Parathyroid adenoma (tissue), 2 donors: ENCODE measurements at regions not wholly inside any gene's neighbourhood (a gene's known extent, or its start where the extent isn't known, plus 50 kb on each side); places are given as distances from the start of the nearest gene placed in this dataset.

Experiments
- H2AFZ ChIP-seq: fragments of 300-600 bp; sonication (generic); one replicate; pipeline ENCODE4 v1.7.0; 2017; ENCODE audit warnings: antibody characterized with exemption, mild to moderate bottlenecking
- H3K27ac ChIP-seq: fragments of 300-600 bp; sonication (generic); one replicate; pipeline ENCODE4 v1.7.0; 2017
- H3K27me3 ChIP-seq: fragments of 300-600 bp; sonication (generic); one replicate; pipeline ENCODE4 v1.7.0; 2017; ENCODE audit warnings: low read length; ENCODE audit not compliant: control insufficient read depth, insufficient read depth
- H3K36me3 ChIP-seq: fragments of 300-600 bp; sonication (generic); one replicate; pipeline ENCODE4 v1.7.0; 2017; ENCODE audit warnings: low read length; ENCODE audit not compliant: control insufficient read depth, insufficient read depth
- H3K4me1 ChIP-seq: fragments of 300-600 bp; sonication (generic); one replicate; pipeline ENCODE4 v1.7.0; 2017; ENCODE audit warnings: control low read depth
- H3K4me2 ChIP-seq: fragments of 300-600 bp; sonication (generic); one replicate; pipeline ENCODE4 v1.7.0; 2017; ENCODE audit warnings: low read length
- H3K4me3 ChIP-seq: fragments of 300-600 bp; sonication (generic); one replicate; pipeline ENCODE4 v1.7.0; 2017; ENCODE audit warnings: low read depth, low read length
- H3K79me2 ChIP-seq: fragments of 300-600 bp; sonication (generic); one replicate; pipeline ENCODE4 v1.7.0; 2017; ENCODE audit warnings: control low read depth
- H3K9ac ChIP-seq: fragments of 300-600 bp; sonication (generic); one replicate; pipeline ENCODE4 v1.7.0; 2017; ENCODE audit warnings: mild to moderate bottlenecking
- H3K9me3 ChIP-seq: fragments of 300-600 bp; sonication (generic); one replicate; pipeline ENCODE4 v1.7.0; 2017; ENCODE audit warnings: low read length; ENCODE audit not compliant: control insufficient read depth
- TF ChIP-seq, protein P1 (sequence below): fragments of 300-600 bp; sonication (generic); IDR thresholded peaks from one replicate; pipeline ENCODE4 v1.7.0; 2017; ENCODE audit warnings: antibody characterized with exemption, mild to moderate bottlenecking
- donor health status: primary hyperparathyroidism.

DNA sequence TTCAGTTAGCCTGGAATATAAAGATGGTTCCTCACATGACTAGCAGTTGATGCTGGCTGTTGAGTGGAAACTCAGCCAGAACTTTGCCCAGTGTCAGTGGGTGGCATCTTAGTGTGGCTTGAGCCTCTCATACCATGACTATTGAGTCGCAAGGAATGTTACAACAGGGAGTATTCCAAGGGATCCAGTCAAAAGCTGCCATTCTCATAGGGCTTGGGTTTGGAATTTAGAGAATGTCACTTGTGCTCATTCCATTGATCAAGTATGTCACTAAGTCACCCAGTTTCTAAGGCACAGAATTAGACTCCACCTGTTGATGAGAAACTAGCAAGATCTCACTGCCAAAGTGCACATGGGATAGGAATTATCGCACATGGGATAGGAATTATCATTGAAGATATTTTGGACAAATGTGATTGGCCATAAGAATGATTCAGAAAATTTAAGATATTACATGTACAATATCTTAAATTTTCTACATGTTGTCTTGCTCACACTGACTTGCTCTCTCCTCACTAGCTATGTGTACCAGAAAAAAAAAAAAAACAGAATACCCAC lies 1290.7 kb upstream of the ADGRL2 start:
- Histone ChIP-seq H3K4me3 (no peak overlapping the region), H3K9me3 (no peaks in the 10 kb centered on the region), H3K4me2 (no peak overlapping the region), H3K79me2 (no peaks in the 10 kb centered on the region), H3K36me3 (no peaks in the 10 kb centered on the region), H3K27me3 (no peaks in the 10 kb centered on the region), H3K9ac (no peak overlapping the region), H2AFZ (no peak overlapping the region), H3K27ac (no peak overlapping the region), H3K4me1 (no peaks in the 10 kb centered on the region)
- TF ChIP-seq, protein P1, sequence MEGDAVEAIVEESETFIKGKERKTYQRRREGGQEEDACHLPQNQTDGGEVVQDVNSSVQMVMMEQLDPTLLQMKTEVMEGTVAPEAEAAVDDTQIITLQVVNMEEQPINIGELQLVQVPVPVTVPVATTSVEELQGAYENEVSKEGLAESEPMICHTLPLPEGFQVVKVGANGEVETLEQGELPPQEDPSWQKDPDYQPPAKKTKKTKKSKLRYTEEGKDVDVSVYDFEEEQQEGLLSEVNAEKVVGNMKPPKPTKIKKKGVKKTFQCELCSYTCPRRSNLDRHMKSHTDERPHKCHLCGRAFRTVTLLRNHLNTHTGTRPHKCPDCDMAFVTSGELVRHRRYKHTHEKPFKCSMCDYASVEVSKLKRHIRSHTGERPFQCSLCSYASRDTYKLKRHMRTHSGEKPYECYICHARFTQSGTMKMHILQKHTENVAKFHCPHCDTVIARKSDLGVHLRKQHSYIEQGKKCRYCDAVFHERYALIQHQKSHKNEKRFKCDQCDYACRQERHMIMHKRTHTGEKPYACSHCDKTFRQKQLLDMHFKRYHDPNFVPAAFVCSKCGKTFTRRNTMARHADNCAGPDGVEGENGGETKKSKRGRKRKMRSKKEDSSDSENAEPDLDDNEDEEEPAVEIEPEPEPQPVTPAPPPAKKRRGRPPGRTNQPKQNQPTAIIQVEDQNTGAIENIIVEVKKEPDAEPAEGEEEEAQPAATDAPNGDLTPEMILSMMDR, result no peak

DNA sequence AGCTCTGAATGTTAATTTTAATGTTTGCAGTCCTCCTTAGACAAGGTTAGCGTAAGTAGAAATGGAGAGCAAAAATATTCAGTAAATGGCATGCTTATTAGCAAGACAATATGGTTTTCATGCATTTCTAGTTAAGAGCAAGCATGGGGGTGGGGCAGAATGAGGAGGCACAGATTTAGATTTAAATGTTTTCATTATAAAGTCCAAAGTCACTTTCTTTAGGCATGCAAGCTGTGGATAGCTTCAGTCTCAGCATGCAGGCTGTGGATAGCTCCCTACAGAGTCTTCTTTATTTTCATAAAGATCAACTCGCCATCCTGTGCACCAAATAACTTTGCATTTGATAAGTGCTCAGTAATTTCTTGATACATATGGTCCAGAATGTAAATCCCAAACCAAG lies 1294.5 kb upstream of the ADGRL2 start:
- no peaks in the 10 kb centered on the region for H3K9me3 ChIP-seq
- no peak overlapping the region for H2AFZ ChIP-seq
- no peak overlapping the region for H3K9ac ChIP-seq
- H3K36me3 ChIP-seq, result no peaks in the 10 kb centered on the region
- no peaks in the 10 kb centered on the region for H3K27me3 ChIP-seq
- H3K4me2 ChIP-seq, result no peak overlapping the region
- no peak overlapping the region for H3K4me3 ChIP-seq
- no peak overlapping the region for H3K27ac ChIP-seq
- no peaks in the 10 kb centered on the region for H3K4me1 ChIP-seq
- no peaks in the 10 kb centered on the region for H3K79me2 ChIP-seq
- TF ChIP-seq, protein P1, result no peak

DNA sequence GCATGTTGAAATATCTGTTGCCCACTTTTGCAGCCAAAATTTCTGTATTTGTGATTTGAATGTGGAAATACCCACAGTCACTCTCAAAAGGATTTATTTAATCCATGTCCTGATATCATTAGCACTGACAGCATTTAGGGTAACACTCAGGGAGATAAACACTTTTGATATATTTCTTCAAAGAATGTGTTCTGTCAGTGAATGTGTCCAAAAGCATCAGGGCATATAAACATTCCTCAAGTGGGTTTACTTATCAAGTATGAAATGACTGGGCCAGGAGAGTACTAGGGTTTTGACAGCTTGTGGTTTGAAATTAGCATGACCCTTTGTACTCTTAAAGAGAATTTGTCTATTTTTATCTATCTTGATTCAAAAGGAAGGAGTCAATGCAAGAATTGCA lies 1302.1 kb upstream of the ADGRL2 start:
- Histone ChIP-seq H3K4me1 (no peaks in the 10 kb centered on the region), H3K9ac (no peak overlapping the region), H3K4me2 (no peak overlapping the region), H3K36me3 (no peaks in the 10 kb centered on the region), H3K4me3 (no peak overlapping the region), H3K27ac (no peak overlapping the region), H3K79me2 (no peaks in the 10 kb centered on the region), H3K9me3 (no peaks in the 10 kb centered on the region), H3K27me3 (no peaks in the 10 kb centered on the region), H2AFZ (no peak overlapping the region)
- TF ChIP-seq, protein P1, result no peak

DNA sequence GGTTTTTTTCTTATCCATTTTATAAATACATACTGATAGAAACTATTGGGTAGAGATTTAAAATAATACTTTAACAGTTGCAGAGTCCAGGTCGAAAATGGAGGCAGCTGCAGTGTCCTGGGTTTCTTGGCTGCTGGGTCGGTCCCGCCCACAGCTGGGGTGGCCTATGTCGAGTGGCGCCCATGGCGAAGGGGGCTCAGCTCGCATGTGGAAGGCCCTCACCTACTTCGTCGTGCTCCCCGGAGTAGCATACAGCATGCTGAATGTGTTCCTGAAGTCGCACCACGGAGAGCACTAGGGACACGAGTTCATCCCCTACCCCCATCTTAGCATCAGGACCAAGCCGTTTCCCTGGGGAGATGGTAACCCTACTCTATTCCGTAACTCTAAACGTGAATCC lies 1304.9 kb upstream of the ADGRL2 start:
- no peak overlapping the region for H3K9ac ChIP-seq
- TF ChIP-seq, protein P1, result no peak
- H3K79me2 ChIP-seq, result no peaks in the 10 kb centered on the region
- no peaks in the 10 kb centered on the region for H3K27me3 ChIP-seq
- H3K9me3 ChIP-seq, result no peaks in the 10 kb centered on the region
- no peaks in the 10 kb centered on the region for H3K4me1 ChIP-seq
- no peak overlapping the region for H3K27ac ChIP-seq
- H3K4me3 ChIP-seq, result no peak overlapping the region
- no peaks in the 10 kb centered on the region for H3K36me3 ChIP-seq
- no peak overlapping the region for H3K4me2 ChIP-seq
- H2AFZ ChIP-seq, result no peak overlapping the region

DNA sequence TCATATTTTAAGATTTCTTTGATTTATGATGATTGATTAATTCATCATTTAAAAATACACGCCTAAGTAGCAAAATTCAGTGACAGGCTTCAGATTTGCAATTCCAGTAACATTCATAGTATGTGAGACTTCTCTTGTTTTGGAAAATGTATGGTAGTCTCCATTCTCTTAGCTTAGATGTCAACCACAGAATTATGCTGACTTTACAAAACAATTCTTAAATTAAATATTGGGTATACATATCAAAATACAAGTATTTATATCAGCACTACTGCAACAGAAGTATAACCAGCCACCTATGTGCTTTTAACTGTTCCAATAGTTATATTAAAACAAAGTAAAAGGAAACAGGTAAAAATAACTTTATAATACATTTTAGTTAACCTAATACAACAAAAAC lies 1328.6 kb upstream of the ADGRL2 start:
- H3K36me3 ChIP-seq, result no peaks in the 10 kb centered on the region
- no peaks in the 10 kb centered on the region for H3K79me2 ChIP-seq
- TF ChIP-seq, protein P1, result no peak
- H3K4me1 ChIP-seq, result no peaks in the 10 kb centered on the region
- no peak overlapping the region for H2AFZ ChIP-seq
- H3K4me3 ChIP-seq, result no peak overlapping the region
- H3K9ac ChIP-seq, result no peak overlapping the region
- no peak overlapping the region for H3K4me2 ChIP-seq
- no peaks in the 10 kb centered on the region for H3K9me3 ChIP-seq
- H3K27ac ChIP-seq, result no peak overlapping the region
- H3K27me3 ChIP-seq, result no peaks in the 10 kb centered on the region
